ENCODE measurements at regions not wholly inside any gene's neighbourhood (a gene's known extent, or its start where the extent isn't known, plus 50 kb on each side); places are given as distances from the start of the nearest gene placed in this dataset.
"Not testable (repeated sequence)": the region's sequence is repeated elsewhere in the genome, so short reads cannot be mapped to it uniquely, and the experiment has no call there.

- no peak for DNase-seq (ENCODE audit: low spot score)
Measured at GRCh38 chr1:189567890-189568289, 909.8 kb downstream of the BRINP3 start.

- no peak for DNase-seq (ENCODE audit: low spot score)
Measured at GRCh38 chr1:189596197-189596596, 881.5 kb downstream of the BRINP3 start.

DNA sequence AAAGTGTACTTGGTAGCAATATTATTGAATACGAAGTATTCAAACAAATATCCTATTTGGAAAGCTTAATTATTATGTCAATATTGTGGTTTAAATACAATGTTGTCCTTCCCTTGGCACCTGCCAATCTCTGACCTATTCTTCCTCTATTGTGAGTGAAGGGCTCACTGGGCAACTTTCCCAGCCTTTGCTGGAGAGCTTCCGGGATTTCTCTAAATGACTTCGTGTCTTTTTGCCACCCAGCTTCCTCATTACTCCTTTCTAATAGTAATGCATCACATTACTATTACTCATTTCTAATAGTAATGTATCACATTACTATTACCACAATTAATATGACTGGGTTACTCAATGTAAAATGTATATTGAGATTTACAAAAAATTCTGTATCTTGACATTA lies 880.6 kb downstream of the BRINP3 start:
- DNase-seq (ENCODE audit: low spot score), result no peak

GRCh38 chr1:189605226-189605625 lies 872.4 kb downstream of the BRINP3 start:
- no peak for DNase-seq (ENCODE audit: low spot score)

DNA sequence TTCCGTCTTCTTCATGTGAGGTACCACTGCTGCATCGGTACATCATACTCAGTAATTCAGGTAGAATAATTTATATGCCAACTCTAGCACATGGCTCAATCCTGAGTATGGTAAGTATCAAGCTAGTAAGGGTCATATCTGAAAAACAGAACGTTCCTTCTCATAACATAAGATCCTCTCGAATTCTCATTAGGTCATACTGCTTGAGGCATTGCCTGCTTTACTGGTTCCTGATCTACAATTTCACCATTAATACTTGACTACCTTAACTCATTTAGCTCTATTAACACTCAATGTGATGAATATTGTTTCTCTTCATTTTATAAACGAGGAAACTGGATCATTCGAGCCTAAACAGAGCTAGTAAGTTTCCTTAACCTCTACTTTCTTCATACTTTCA lies 871.6 kb downstream of the BRINP3 start:
- no peak for DNase-seq (ENCODE audit: low spot score)

DNA sequence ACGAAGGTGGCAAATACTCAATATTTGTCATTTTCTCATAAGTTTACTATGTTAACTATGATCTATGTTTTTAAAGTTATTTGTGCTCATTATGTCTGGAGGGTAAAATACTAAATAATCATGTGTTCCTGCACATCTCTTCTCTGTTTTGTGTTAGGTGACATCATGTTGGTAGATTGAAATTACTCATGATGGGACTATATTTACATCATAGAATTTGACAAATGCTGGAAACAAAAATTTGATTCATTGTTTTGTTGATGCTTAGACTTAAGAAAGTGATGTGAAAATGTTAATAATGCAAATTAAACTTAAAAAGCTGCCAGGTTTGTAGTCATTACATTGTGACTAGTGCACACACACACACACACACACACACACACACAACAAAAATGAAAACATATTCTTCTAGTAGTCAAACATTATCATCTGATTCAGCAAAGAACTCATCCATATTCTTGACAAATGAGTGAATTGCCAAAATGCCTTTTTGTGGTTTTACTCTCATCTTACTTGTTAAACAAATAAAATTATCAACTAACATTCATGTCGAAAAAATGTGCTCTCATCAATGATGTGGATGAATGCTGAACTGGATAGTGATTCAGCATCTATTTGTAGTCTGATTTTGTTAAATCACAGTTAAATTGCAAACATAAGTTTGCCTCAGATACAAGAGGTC lies 870.7 kb downstream of the BRINP3 start:
- no peak for DNase-seq (ENCODE audit: low spot score)

DNA sequence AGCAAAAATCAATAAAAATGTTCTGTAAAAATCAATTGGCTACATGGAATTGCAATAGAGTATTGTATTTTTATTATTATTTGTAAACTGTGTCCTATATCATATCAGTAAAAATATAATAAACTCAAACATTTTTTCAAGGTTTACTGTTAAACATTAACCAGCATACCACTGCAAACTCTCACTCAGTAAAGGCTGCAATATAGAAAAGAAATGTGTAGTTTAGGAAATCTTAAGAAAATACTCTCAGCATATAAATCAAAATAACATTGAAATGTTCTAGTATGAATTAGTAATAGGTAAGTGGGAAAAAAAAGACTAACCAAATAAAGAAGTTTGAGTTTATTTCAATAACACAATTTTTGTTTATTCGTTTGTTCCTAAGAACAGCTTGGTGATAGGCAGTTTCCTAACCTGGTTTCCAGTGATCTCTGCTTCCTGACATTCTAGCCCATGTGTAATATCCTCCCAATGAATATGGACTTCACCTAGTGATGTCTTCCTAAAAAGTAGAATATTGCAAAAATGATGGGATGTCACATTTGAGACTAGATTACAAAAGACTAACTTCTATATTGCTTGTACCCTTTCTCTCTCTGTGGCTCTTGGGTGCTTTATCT lies 870.1 kb downstream of the BRINP3 start:
- no peak for DNase-seq (ENCODE audit: low spot score)

GRCh38 chr1:189609167-189609566 lies 868.5 kb downstream of the BRINP3 start:
- no peak for DNase-seq (ENCODE audit: low spot score)

- no peak for DNase-seq (ENCODE audit: low spot score)
Measured at GRCh38 chr1:189616893-189617292, 860.8 kb downstream of the BRINP3 start.

- no peak for DNase-seq (ENCODE audit: low spot score)
Measured at GRCh38 chr1:189619682-189620332, 857.9 kb downstream of the BRINP3 start.

GRCh38 chr1:189620471-189620870 lies 857.2 kb downstream of the BRINP3 start:
- DNase-seq (ENCODE audit: low spot score), result no peak

GRCh38 chr1:189623336-189623735 lies 854.3 kb downstream of the BRINP3 start:
- no peak for DNase-seq (ENCODE audit: low spot score)

DNA sequence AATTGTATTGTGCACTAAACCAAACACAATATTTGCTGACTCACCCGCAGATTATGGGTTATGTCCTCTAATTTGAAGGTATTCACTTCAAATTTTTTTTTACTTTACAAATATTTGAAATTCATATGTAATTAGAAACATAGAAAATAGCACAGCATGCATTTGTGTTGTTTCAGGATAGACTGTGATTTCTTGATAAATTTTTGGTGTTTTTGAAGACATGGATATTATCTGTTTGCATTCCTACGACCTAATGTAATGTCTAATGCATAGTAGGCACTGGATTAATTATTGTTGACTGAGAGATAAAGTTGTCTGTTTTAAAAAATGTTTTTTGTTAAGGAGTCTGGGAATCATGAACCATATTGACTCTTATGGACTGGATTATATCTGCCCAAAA lies 850.2 kb downstream of the BRINP3 start:
- no peak for DNase-seq (ENCODE audit: low spot score)

DNA sequence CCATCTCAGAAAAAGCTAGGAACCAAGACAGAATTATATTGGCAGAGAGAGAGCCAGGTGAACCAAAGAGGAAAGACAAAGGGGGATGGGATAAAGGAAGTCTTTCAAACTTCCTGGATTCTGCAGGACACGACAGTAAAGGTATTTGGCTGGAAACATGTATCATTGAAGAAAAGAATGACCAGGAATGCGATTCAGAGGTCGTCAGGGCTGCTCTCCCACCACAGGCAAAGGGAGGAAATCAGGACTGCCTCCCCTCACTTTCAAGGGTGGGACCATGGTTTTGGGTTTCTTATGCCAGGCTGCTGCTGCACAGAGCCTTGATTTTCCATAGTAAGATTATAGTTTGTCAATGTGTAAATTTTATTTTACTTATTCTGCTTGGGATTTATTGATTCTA lies 848.8 kb downstream of the BRINP3 start:
- DNase-seq (ENCODE audit: low spot score), result no peak

DNA sequence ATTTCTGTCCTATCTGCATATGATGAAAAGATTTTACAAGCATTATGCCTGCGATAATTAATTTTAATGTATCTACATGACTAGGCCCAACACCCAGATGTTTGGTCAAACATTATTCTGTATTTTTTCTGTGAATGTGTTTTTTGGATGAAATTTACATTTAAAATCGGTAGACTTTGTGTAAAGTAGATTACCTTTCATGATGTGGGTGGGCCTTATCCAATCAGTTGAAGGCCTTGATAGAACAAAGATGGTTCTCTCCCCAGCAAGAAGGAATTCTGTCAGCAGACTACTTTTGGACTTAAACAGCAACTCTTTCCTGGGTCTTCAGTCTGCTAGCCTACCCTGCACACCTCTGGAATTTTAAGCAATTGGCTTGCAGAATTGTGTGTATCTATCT lies 844.0 kb downstream of the BRINP3 start:
- DNase-seq (ENCODE audit: low spot score), result no peak

DNA sequence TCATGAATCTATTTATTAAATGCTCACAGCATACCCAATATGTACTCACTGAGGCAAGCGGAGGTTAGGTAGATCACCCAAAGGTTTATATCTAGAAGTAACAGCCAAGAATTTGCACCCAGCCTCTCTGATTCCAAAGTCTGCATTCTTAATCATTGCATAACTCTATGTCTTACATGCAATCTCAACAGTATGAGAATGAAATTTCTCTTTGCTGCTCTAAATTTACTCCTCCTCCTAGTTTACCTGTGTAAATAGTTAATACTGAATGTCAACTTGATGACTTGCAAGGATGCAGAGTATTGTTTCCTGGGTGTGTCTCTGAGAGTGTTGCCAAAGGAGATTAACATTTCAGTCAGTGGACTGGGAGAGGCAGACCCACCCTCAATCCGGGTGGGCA lies 840.6 kb downstream of the BRINP3 start:
- DNase-seq (ENCODE audit: low spot score), result no peak

DNA sequence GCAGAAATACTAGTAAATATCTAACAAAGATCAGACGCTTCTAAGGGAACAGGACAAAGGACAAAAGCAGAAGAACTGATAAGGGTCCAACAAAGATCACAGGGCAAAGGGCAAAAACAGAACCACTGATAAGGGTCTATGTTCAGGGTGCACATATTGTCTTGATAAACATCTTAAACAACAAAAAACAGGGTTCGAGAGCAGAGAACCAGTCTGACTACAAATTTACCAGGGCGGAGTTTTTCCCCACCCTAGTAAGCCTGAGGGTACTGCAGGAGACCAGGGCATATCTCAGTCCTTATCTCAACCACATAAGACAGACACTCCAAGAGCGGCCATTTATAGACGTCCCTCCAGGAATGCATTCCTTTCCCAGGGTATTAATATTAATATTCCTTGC lies 833.5 kb downstream of the BRINP3 start:
- not testable (repeated sequence) for DNase-seq (ENCODE audit: low spot score)

- no peak for DNase-seq (ENCODE audit: low spot score)
Measured at GRCh38 chr1:189644970-189645369, 832.7 kb downstream of the BRINP3 start.

GRCh38 chr1:189646066-189646465 lies 831.6 kb downstream of the BRINP3 start:
- DNase-seq (ENCODE audit: low spot score), result no peak

GRCh38 chr1:189654906-189655305 lies 822.8 kb downstream of the BRINP3 start:
- DNase-seq (ENCODE audit: low spot score), result no peak

GRCh38 chr1:189656628-189657530 lies 820.8 kb downstream of the BRINP3 start:
- DNase-seq (ENCODE audit: low spot score), result no peak

GRCh38 chr1:189657715-189658114 lies 819.9 kb downstream of the BRINP3 start:
- DNase-seq (ENCODE audit: low spot score), result no peak

DNA sequence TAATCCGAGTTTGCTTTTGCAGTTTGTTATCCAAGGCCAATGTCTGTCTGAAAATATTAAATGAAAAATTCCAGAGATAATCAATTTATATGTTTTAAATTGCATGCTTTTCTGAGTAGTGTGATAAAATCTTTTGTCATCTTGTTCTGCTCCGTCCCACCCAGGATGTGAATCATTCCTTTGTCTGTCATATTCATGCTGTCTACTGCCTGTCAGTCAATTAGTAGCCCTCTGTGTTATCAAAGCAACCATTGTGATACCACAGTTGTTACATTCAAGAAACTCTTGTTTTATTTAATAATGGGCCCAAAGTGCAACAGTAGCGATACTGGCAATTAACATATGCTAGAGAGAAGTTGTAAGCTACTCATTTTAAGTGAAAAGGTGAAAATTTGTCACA lies 819.3 kb downstream of the BRINP3 start:
- no peak for DNase-seq (ENCODE audit: low spot score)

All from CD4-positive, alpha-beta T cell treated with Interleukin-6 at 100 ng/mL for 8 hours (primary cell).